ENCODE measurements at regions not wholly inside any gene's neighbourhood (a gene's known extent, or its start where the extent isn't known, plus 50 kb on each side); places are given as distances from the start of the nearest gene placed in this dataset.

GRCh38 chr13:80857321-80857720 is 516.4 kb upstream of the SPRY2 start:
- TF ChIP-seq CTCF (conservative IDR thresholded peaks at IDR 0.05; ENCODE audit: low read depth in 2 of 2), result no peak
- TF ChIP-seq, protein P1, sequence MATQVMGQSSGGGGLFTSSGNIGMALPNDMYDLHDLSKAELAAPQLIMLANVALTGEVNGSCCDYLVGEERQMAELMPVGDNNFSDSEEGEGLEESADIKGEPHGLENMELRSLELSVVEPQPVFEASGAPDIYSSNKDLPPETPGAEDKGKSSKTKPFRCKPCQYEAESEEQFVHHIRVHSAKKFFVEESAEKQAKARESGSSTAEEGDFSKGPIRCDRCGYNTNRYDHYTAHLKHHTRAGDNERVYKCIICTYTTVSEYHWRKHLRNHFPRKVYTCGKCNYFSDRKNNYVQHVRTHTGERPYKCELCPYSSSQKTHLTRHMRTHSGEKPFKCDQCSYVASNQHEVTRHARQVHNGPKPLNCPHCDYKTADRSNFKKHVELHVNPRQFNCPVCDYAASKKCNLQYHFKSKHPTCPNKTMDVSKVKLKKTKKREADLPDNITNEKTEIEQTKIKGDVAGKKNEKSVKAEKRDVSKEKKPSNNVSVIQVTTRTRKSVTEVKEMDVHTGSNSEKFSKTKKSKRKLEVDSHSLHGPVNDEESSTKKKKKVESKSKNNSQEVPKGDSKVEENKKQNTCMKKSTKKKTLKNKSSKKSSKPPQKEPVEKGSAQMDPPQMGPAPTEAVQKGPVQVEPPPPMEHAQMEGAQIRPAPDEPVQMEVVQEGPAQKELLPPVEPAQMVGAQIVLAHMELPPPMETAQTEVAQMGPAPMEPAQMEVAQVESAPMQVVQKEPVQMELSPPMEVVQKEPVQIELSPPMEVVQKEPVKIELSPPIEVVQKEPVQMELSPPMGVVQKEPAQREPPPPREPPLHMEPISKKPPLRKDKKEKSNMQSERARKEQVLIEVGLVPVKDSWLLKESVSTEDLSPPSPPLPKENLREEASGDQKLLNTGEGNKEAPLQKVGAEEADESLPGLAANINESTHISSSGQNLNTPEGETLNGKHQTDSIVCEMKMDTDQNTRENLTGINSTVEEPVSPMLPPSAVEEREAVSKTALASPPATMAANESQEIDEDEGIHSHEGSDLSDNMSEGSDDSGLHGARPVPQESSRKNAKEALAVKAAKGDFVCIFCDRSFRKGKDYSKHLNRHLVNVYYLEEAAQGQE (IDR thresholded peaks at IDR 0.05; ENCODE audit: unreplicated experiment), result no peak
- TF ChIP-seq POLR2AphosphoS5 (IDR thresholded peaks at IDR 0.05; ENCODE audit: low read depth), result no peak
